ENCODE measurements at regions not wholly inside any gene's neighbourhood (a gene's known extent, or its start where the extent isn't known, plus 50 kb on each side); places are given as distances from the start of the nearest gene placed in this dataset.

DNA sequence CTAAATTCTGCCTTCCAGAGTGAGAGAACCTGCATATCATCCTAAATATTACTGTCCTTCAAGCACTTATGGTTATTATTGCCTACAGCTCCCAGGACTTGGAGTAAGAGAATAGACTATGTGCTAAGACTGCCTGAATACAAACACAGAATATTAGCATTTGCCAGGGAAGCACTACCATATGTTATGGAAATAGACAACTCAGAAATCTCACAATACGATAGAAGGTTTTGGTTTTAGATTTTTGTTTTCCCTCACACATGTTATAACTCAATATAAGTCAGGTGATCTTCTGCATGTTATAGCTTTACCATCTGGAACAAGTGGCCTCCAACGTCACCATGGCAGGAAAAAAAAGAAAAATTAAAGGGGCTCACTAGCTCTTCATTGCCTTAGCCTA lies 413.9 kb downstream of the LRRIQ3 start:
- no peak overlapping the region for H3K4me3 ChIP-seq (replicated peaks; ENCODE audit: low read depth, low read length)
- TF ChIP-seq, protein P1, sequence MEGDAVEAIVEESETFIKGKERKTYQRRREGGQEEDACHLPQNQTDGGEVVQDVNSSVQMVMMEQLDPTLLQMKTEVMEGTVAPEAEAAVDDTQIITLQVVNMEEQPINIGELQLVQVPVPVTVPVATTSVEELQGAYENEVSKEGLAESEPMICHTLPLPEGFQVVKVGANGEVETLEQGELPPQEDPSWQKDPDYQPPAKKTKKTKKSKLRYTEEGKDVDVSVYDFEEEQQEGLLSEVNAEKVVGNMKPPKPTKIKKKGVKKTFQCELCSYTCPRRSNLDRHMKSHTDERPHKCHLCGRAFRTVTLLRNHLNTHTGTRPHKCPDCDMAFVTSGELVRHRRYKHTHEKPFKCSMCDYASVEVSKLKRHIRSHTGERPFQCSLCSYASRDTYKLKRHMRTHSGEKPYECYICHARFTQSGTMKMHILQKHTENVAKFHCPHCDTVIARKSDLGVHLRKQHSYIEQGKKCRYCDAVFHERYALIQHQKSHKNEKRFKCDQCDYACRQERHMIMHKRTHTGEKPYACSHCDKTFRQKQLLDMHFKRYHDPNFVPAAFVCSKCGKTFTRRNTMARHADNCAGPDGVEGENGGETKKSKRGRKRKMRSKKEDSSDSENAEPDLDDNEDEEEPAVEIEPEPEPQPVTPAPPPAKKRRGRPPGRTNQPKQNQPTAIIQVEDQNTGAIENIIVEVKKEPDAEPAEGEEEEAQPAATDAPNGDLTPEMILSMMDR (IDR thresholded peaks at IDR 0.05; ENCODE audit: low read length, missing control alignments): no peak
- no peak for DNase-seq (ENCODE audit: low read depth)

DNA sequence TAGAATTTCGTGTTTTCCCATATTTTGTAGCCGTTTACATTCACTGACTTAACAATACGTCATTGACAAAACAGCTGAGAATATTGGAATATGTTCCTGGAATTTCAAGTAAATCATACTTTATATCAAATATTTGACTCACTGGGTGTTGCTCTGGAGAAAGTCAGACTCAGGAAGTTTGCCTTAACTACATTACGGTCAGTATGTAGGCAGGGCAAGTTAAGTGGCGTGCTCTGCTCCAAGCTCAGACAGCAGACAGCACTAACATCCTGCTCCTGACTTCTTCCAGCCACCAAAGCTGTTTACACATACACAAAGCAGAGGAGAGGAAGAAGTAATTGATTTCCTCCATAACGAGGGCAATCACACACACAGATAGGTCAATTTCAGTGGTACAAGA lies 414.6 kb downstream of the LRRIQ3 start:
- no peak overlapping the region for H3K4me3 ChIP-seq (replicated peaks; ENCODE audit: low read depth, low read length)
- no peak for DNase-seq (ENCODE audit: low read depth)
- TF ChIP-seq, protein P1 (IDR thresholded peaks at IDR 0.05; ENCODE audit: low read length, missing control alignments): no peak

DNA sequence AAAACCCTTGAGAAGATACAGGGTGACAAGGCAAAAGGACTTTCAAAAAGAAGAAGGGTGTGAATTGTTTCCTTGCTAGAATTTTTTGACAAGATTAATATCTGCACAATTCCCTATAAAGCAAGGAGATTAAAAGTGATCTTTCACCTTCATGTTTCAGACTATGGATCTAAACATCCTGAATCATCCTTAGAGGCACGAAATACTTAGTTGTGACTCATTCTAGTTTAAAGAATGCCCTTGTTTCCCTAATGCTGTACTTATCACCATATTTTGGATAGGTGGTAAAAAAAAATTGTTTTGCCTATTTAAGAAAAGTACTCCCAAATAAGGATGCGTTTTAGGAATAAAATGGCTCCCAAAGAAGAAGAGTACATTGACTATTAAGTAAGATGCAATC lies 415.1 kb downstream of the LRRIQ3 start:
- H3K4me3 ChIP-seq (replicated peaks; ENCODE audit: low read depth, low read length): no peak overlapping the region
- TF ChIP-seq, protein P1 (IDR thresholded peaks at IDR 0.05; ENCODE audit: low read length, missing control alignments): no peak
- DNase-seq (ENCODE audit: low read depth): no peak

DNA sequence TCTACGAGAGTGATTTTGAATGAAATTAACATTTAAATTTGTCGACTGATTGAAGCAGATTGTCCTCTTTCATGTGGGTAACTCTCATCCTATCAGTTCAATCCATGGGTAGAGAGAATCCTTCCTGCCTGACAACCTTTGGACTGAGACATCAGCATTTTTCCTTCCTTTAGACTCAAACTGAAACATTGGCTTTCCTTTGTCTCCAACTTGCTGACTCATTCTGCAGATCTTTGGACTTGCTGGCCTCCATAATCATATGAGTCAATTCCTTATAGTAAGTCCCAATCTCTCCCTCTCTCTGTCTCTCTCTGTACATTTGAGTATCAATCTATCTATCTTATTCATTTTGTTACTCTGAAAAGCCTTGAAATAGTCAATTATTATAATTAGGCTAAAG lies 416.7 kb downstream of the LRRIQ3 start:
- TF ChIP-seq, protein P1 (IDR thresholded peaks at IDR 0.05; ENCODE audit: low read length, missing control alignments): no peak
- no peak overlapping the region for H3K4me3 ChIP-seq (replicated peaks; ENCODE audit: low read depth, low read length)
- DNase-seq (ENCODE audit: low read depth): peak; percentile 0

DNA sequence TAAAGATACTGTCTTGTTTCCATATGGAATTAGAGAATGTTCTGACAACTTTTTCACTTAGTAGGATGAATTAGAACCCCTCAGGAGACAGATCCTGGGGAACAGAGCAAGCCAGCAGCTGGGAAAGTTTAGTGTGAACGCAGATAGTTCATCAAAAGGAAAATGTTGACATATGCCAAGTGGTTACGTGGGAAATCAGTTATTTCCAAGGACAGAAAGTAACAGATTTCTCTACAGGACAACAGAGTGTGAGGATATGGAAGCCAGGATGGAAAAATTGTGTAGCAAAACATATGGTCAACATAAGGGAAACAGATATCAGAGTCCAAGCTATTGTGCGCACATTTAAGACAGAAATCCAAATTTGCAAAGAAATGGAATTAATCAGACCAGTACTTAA lies 419.5 kb downstream of the LRRIQ3 start:
- TF ChIP-seq, protein P1 (IDR thresholded peaks at IDR 0.05; ENCODE audit: low read length, missing control alignments): no peak
- H3K4me3 ChIP-seq (replicated peaks; ENCODE audit: low read depth, low read length): no peak overlapping the region
- no peak for DNase-seq (ENCODE audit: low read depth)

DNA sequence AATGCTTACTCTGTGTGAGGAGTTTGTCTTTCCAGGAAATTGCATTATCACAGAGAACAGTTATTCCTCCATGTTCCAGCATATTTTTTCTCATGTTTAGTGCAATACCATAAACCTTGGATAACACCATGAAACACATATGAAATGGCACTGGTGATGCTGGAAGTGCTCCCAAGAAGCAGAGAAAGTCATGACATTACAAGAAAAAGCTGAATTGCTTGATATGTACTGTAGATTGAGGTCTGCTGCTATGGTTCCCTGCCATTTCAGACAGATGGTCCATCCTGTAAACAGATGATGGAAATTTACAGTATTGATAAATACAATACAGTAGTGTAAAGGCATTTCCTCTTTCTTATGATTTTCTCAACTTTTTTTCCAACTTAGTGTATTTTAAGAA lies 422.1 kb downstream of the LRRIQ3 start:
- no peak for DNase-seq (ENCODE audit: low read depth)
- TF ChIP-seq, protein P1 (IDR thresholded peaks at IDR 0.05; ENCODE audit: low read length, missing control alignments): no peak
- H3K4me3 ChIP-seq (replicated peaks; ENCODE audit: low read depth, low read length): no peak overlapping the region

DNA sequence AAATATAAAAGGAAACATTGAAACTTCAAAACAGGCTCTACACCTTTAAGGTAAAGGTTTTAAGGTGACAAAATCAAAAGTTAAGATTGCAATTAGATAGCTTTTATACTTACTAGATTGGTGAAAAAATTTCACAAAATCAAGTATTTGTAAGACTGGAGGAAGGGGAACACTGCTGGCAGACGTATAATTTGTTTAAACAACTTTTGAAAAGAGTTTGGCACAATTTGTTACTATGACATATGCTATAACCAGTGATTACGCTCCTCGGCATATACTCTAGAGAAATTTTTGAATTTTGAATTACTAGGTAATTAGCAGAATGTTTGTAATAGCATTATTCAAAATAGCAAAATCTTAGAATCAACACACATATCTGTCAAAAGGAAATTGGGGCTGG lies 425.0 kb downstream of the LRRIQ3 start:
- no peak for DNase-seq (ENCODE audit: low read depth)
- TF ChIP-seq, protein P1 (IDR thresholded peaks at IDR 0.05; ENCODE audit: low read length, missing control alignments): no peak
- H3K4me3 ChIP-seq (replicated peaks; ENCODE audit: low read depth, low read length): no peak overlapping the region

Measured in fibroblast of pulmonary artery (primary cell).